ENCODE measurements at regions not wholly inside any gene's neighbourhood (a gene's known extent, or its start where the extent isn't known, plus 50 kb on each side); places are given as distances from the start of the nearest gene placed in this dataset.

DNA sequence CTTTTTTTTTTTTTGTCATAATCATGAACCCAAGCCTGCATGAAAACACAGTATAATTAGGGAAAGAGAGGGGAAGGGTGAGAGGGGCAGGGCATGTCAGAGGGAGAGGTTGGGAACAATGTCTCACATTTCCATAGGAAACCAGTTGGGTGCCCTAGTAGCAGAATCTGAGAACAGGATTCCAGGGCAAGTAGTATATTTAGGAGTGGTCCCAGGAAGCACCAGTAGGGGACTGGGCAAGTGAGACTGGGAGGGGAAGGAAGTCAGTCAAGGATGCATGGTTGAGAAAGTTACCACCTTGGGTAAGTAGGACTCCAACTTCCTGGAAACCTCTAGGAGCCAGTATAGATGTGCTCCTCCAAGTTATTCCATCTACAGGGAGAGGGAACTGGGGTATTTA lies 88.6 kb upstream of the MAFB start:
- TF ChIP-seq, protein P1, sequence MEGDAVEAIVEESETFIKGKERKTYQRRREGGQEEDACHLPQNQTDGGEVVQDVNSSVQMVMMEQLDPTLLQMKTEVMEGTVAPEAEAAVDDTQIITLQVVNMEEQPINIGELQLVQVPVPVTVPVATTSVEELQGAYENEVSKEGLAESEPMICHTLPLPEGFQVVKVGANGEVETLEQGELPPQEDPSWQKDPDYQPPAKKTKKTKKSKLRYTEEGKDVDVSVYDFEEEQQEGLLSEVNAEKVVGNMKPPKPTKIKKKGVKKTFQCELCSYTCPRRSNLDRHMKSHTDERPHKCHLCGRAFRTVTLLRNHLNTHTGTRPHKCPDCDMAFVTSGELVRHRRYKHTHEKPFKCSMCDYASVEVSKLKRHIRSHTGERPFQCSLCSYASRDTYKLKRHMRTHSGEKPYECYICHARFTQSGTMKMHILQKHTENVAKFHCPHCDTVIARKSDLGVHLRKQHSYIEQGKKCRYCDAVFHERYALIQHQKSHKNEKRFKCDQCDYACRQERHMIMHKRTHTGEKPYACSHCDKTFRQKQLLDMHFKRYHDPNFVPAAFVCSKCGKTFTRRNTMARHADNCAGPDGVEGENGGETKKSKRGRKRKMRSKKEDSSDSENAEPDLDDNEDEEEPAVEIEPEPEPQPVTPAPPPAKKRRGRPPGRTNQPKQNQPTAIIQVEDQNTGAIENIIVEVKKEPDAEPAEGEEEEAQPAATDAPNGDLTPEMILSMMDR (IDR thresholded peaks at IDR 0.05; ENCODE audit: unreplicated experiment): no peak
- POLR2A ChIA-PET: interaction anchor here (0.7 kb wide), 1 partner anchor 391 kb away, joined by 4 read pairs; no protein-coding TSS in a partner anchor
- no peaks in the 10 kb centered on the region for H3K36me3 Mint-ChIP-seq (ENCODE audit: insufficient read depth, unreplicated experiment)
- H3K27me3 Mint-ChIP-seq (ENCODE audit: insufficient read depth, unreplicated experiment): no peaks in the 10 kb centered on the region
- H3K4me3 Mint-ChIP-seq (ENCODE audit: unreplicated experiment): no peak overlapping the region
- intact Hi-C loops (cut with micrococcal nuclease): no loop called here
- no peak for DNase-seq (ENCODE audit: unreplicated experiment)
- CTCF ChIA-PET: no interaction called here
- no peaks in the 10 kb centered on the region for H3K9me3 Mint-ChIP-seq (ENCODE audit: unreplicated experiment)
- no TSS peak for BruUV-seq (replicated peaks)
- no peak overlapping the region for H3K27ac Mint-ChIP-seq (ENCODE audit: low read depth, unreplicated experiment)
- H3K4me1 Mint-ChIP-seq (ENCODE audit: insufficient read depth, unreplicated experiment): no peaks in the 10 kb centered on the region

DNA sequence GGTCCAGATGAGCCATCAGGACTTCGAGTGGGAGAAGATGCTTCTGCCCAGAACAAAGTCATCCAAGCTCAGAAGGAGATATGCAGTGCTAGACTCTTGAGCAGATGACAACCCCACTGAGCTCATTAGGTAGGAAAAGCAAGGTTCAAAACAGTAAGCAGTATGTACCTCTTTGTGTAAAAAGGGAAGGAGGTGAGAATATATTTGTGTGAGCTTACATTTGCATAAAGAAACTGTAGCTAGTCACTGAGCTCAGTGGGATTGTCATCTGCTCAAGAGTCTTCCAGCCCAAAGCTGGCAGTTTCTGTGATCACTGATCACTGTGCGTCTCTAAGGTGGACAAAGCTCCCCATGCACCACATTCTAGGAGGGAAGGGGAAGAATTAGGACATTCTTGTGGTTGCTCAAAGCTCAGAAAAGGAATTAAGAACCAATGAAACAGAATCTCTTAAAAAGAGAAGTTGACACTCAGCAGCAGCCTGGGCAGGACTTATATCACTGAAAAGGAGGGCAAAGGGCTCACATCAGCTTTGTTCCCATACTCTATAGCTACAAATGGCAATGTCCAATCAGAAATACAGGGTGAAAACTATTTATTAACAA lies 90.0 kb upstream of the MAFB start:
- Mint-ChIP-seq H3K27ac (ENCODE audit: low read depth, unreplicated experiment) (no peak overlapping the region), H3K4me3 (ENCODE audit: unreplicated experiment) (no peak overlapping the region), H3K9me3 (ENCODE audit: unreplicated experiment) (no peaks in the 10 kb centered on the region), H3K27me3 (ENCODE audit: insufficient read depth, unreplicated experiment) (no peaks in the 10 kb centered on the region), H3K4me1 (ENCODE audit: insufficient read depth, unreplicated experiment) (no peaks in the 10 kb centered on the region), H3K36me3 (ENCODE audit: insufficient read depth, unreplicated experiment) (no peaks in the 10 kb centered on the region)
- TF ChIP-seq, protein P1 (IDR thresholded peaks at IDR 0.05; ENCODE audit: unreplicated experiment): no peak
- ChIA-PET POLR2A (interaction anchor here (0.7 kb wide), 1 partner anchor 285 kb away, joined by 4 read pairs; no protein-coding TSS in a partner anchor), CTCF (interaction anchor here (0.7 to 1.2 kb wide), 4 partner anchors 9 to 314 kb away, joined by 3 to 5 read pairs (median 3); no protein-coding TSS in a partner anchor)
- BruUV-seq (replicated peaks): no TSS peak
- intact Hi-C loops (cut with micrococcal nuclease): no loop called here
- DNase-seq (ENCODE audit: unreplicated experiment): no peak

DNA sequence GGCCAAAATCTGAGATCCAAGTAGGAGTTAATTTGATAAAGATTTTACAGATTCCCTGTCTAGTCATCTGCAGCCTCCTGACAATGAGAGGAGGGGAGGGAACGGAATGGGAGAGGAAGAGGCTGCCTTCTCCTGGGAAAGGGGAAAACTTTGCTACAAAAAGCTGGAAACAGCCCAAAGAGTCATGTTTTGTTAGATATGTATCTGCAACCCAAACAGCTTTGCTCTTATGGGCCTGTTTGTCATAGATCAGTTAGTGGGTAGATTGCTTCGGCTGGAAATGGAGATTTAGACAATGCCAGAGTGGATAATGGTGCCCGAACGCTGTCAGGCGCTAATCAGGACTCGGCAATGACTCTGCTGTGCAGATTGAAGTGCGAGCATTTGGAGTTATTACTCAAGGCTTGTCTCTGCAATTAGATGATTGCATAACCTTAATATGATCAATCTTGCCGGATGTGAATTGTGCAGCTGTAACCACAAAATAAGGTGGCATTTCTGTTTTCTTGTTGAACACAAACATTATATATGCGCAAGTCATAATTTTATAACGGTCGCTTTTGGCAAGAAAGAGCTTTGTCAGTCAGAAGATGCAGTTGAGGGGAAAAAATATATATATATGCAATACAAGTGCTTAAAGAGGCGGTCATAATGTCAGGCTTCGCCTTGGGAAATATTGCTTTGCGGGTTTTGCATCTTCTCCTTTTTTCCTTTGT lies 92.4 kb upstream of the MAFB start:
- Mint-ChIP-seq H3K4me1 (ENCODE audit: insufficient read depth, unreplicated experiment) (no peaks in the 10 kb centered on the region), H3K27me3 (ENCODE audit: insufficient read depth, unreplicated experiment) (no peaks in the 10 kb centered on the region), H3K9me3 (ENCODE audit: unreplicated experiment) (no peaks in the 10 kb centered on the region), H3K27ac (ENCODE audit: low read depth, unreplicated experiment) (no peak overlapping the region), H3K36me3 (ENCODE audit: insufficient read depth, unreplicated experiment) (no peaks in the 10 kb centered on the region), H3K4me3 (ENCODE audit: unreplicated experiment) (no peak overlapping the region)
- intact Hi-C loops (cut with micrococcal nuclease): no loop called here
- TF ChIP-seq, protein P1 (IDR thresholded peaks at IDR 0.05; ENCODE audit: unreplicated experiment): no peak
- DNase-seq (ENCODE audit: unreplicated experiment): no peak
- ChIA-PET POLR2A (interaction anchor here (0.8 kb wide), 1 partner anchor 36 kb away, joined by 3 read pairs; no protein-coding TSS in a partner anchor), CTCF (interaction anchor here (0.6 to 0.7 kb wide), 3 partner anchors 16 to 78 kb away, joined by 3 read pairs; no protein-coding TSS in a partner anchor)
- BruUV-seq (replicated peaks): no TSS peak

DNA sequence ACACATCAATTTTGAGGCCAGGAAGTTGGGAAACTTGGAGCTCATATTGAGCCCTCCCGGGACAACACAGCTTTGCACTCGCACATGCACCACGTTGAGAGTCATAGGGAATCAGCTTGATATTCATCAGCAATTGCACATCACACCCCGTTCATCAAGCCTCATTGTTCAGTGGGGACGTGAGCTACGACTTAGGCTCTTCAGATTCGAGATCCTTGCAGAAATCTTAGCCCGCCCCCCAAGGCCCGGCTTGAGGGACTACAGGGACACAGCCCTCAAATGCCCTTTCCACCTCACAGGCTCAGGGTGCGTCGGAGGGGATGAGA lies 93.0 kb upstream of the MAFB start:
- ChIA-PET POLR2A (interaction anchor here (0.7 to 0.8 kb wide), 2 partner anchors 16 to 37 kb away, joined by 3 read pairs; no protein-coding TSS in a partner anchor), CTCF (interaction anchor here (0.6 to 0.7 kb wide), 3 partner anchors 13 to 79 kb away, joined by 3 read pairs; no protein-coding TSS in a partner anchor)
- no peaks in the 10 kb centered on the region for H3K4me1 Mint-ChIP-seq (ENCODE audit: insufficient read depth, unreplicated experiment)

More for the DNA sequence above, 93.0 kb upstream of the MAFB start:
- Mint-ChIP-seq H3K4me3 (ENCODE audit: unreplicated experiment) (no peak overlapping the region), H3K36me3 (ENCODE audit: insufficient read depth, unreplicated experiment) (no peaks in the 10 kb centered on the region), H3K27me3 (ENCODE audit: insufficient read depth, unreplicated experiment) (no peaks in the 10 kb centered on the region), H3K27ac (ENCODE audit: low read depth, unreplicated experiment) (no peak overlapping the region), H3K9me3 (ENCODE audit: unreplicated experiment) (no peaks in the 10 kb centered on the region)
- DNase-seq (ENCODE audit: unreplicated experiment): no peak
- no TSS peak for BruUV-seq (replicated peaks)
- TF ChIP-seq, protein P1 (IDR thresholded peaks at IDR 0.05; ENCODE audit: unreplicated experiment): no peak
- intact Hi-C loops (cut with micrococcal nuclease): no loop called here
